ENCODE measurements at regions not wholly inside any gene's neighbourhood (a gene's known extent, or its start where the extent isn't known, plus 50 kb on each side); places are given as distances from the start of the nearest gene placed in this dataset.

DNA sequence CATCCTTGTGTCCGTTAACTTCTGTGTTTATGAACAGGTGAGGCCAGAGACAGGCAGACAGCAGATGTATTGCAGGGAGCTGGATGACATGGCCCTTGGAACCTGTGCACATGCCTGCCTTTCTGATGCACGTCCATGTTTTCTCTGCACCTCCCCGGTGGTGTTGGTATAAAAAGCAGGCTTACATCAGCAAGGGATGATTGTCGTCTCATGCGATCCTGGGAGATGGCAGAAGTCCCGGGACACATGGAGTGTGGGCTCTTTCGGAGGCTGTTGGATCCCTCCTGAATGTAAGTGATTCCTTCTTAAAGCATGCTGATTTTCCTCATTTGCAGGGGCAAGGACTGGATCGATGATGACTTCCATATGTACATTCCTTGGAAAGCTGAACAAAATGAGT, 134.8 kb downstream of the SNRPN start:
- no peak for TF ChIP-seq POLR2A (IDR thresholded peaks at IDR 0.05; ENCODE audit: low read depth, low read length)
- no peak for TF ChIP-seq POLR2AphosphoS5 (IDR thresholded peaks at IDR 0.05; ENCODE audit: low read depth, low read length)
- no peak for TF ChIP-seq TAF1 (IDR thresholded peaks at IDR 0.05; ENCODE audit: low read depth, low read length)
- no peak for TF ChIP-seq POU2F2 (IDR thresholded peaks at IDR 0.05; ENCODE audit: low read depth, low read length)
- no peak for TF ChIP-seq SPI1 (IDR thresholded peaks at IDR 0.05; ENCODE audit: low read depth, low read length)

Data from GM12891 (cell line).